DMS153 treated with DMSO at 0.1 percent for 48 hours (cell line): ENCODE measurements at regions not wholly inside any gene's neighbourhood (a gene's known extent, or its start where the extent isn't known, plus 50 kb on each side); places are given as distances from the start of the nearest gene placed in this dataset.
"Not testable (repeated sequence)": the region's sequence is repeated elsewhere in the genome, so short reads cannot be mapped to it uniquely, and the experiment has no call there.

ENCODE experiments used
- DNase-seq: peaks from one replicate; lab custom pipeline; 2025; ENCODE audit not compliant: unreplicated experiment; lab: John Stamatoyannopoulos, UW

- no peak for DNase-seq
Measured at GRCh38 chr9:38133595-38133994, 64.6 kb upstream of the SHB start.

- DNase-seq = no peak
Measured at GRCh38 chr9:38132956-38133355, 63.9 kb upstream of the SHB start.

GRCh38 chr9:38131729-38132128, 62.7 kb upstream of the SHB start:
- DNase-seq = no peak

- DNase-seq = no peak
Measured at GRCh38 chr9:38130724-38131123, 61.7 kb upstream of the SHB start.

- no peak for DNase-seq
Measured at GRCh38 chr9:38129366-38129765, 60.3 kb upstream of the SHB start.

GRCh38 chr9:38128752-38129270, 59.8 kb upstream of the SHB start:
- no peak for DNase-seq

- no peak for DNase-seq
Measured at GRCh38 chr9:38127271-38127839, 58.3 kb upstream of the SHB start.

- no peak for DNase-seq
Measured at GRCh38 chr9:38126730-38127129, 57.7 kb upstream of the SHB start.

GRCh38 chr9:38125889-38126288, 56.9 kb upstream of the SHB start:
- DNase-seq = no peak

GRCh38 chr9:38123359-38123758, 54.3 kb upstream of the SHB start:
- not testable (repeated sequence) for DNase-seq

GRCh38 chr9:38120961-38121360, 51.9 kb upstream of the SHB start:
- no peak for DNase-seq

GRCh38 chr9:38119560-38120236, 50.7 kb upstream of the SHB start:
- no peak for DNase-seq

GRCh38 chr9:38118862-38119438, 49.9 kb upstream of the SHB start:
- no peak for DNase-seq
